Caco-2 (cell line): ENCODE measurements at regions not wholly inside any gene's neighbourhood (a gene's known extent, or its start where the extent isn't known, plus 50 kb on each side); places are given as distances from the start of the nearest gene placed in this dataset.

Experiments
- BruUV-seq: library from RNA; stranded (reverse); fragments of 400-500 nt; replicated peaks from 2 replicates; lab custom pipeline; 2021; lab: Mats Ljungman, UMichigan
- CTCF ChIA-PET: fragments of 300-600 bp; sonication (Branson Sonifier 250); formaldehyde crosslinking; loops from one replicate; lab custom pipeline; 2022; ENCODE audit warnings: antibody characterized with exemption; lab: Charles Lee
- POLR2A ChIA-PET: fragments of 300-600 bp; sonication (Branson Sonifier 250); formaldehyde crosslinking; loops from one replicate; lab custom pipeline; 2022; ENCODE audit warnings: antibody characterized with exemption; lab: Charles Lee
- DNase-seq, 2 experiments: peaks; one replicate each; pipeline versions ENCODE4 v3.0.0 to v3.0.0-alpha.2; 2020 to 2022
- H3K27me3 ChIP-seq: replicated peaks from 2 replicates; pipeline ENCODE4 v1.6.0; 2011; ENCODE audit warnings: low read length; ENCODE audit not compliant: control insufficient read depth, insufficient read depth
- H3K36me3 ChIP-seq: 2 replicates; pipeline ENCODE4 v1.5.1; 2011; ENCODE audit warnings: low read length; ENCODE audit not compliant: control insufficient read depth, insufficient read depth
- H3K4me1 ChIP-seq: fragments of 250-450 bp; sonication (Bioruptor Pico); 2 replicates; pipeline ENCODE4 v1.5.1; 2020; ENCODE audit warnings: mild to moderate bottlenecking
- H3K4me3 ChIP-seq: 2 replicates; pipeline ENCODE4 v1.5.1; 2011; ENCODE audit warnings: low read depth, mild to moderate bottlenecking, control low read depth, low read length
- H3K9me3 ChIP-seq: fragments of 250-450 bp; sonication (Bioruptor Pico); 2 replicates; pipeline ENCODE4 v1.5.1; 2020; ENCODE audit warnings: mild to moderate bottlenecking, moderate library complexity
- H3K27ac Mint-ChIP-seq: one replicate; pipeline ENCODE4 v1.8.0; 2022; ENCODE audit warnings: mixed read lengths; ENCODE audit not compliant: unreplicated experiment
- H3K27me3 Mint-ChIP-seq: one replicate; pipeline ENCODE4 v1.8.0; 2022; ENCODE audit warnings: mixed read lengths; ENCODE audit not compliant: insufficient read depth, unreplicated experiment
- H3K36me3 Mint-ChIP-seq: one replicate; pipeline ENCODE4 v1.8.0; 2022; ENCODE audit warnings: mild to moderate bottlenecking, mixed read lengths; ENCODE audit not compliant: insufficient read depth, unreplicated experiment
- H3K4me1 Mint-ChIP-seq: one replicate; pipeline ENCODE4 v1.8.0; 2022; ENCODE audit warnings: low read depth, mixed read lengths; ENCODE audit not compliant: unreplicated experiment
- H3K4me3 Mint-ChIP-seq: one replicate; pipeline ENCODE4 v1.8.0; 2022; ENCODE audit warnings: mild to moderate bottlenecking, moderate library complexity, mixed read lengths; ENCODE audit not compliant: unreplicated experiment
- H3K9me3 Mint-ChIP-seq: one replicate; pipeline ENCODE4 v1.8.0; 2022; ENCODE audit warnings: mixed read lengths; ENCODE audit not compliant: unreplicated experiment
- CTCF ChIP-seq, 2 experiments: fragments of 200-600 bp in 1 of 2; IDR thresholded peaks; 1 replicate in 1 of 2; 2 replicates in 1 of 2; pipeline versions ENCODE4 v1.5.1 to v1.8.0; 2011 to 2022; ENCODE audit warnings: antibody characterized with exemption in 1 of 2, control low read depth in 1 of 2, inconsistent platforms in 1 of 2, low read depth in 1 of 2, low read length in 1 of 2, mild to moderate bottlenecking in 1 of 2, moderate library complexity in 1 of 2; ENCODE audit not compliant: insufficient read depth in 1 of 2, severe bottlenecking in 1 of 2, unreplicated experiment in 1 of 2
- intact Hi-C: fragments of 100-400 bp; cut with micrococcal nuclease; formaldehyde crosslinking; loops from one replicate; pipeline ENCODE4 v1.10.0; 2022; ENCODE audit not compliant: unreplicated experiment

- Mint-ChIP-seq H3K4me3 (no peak overlapping the region), H3K9me3 (no peaks in the 10 kb centered on the region), H3K4me1 (no peaks in the 10 kb centered on the region), H3K27ac (no peak overlapping the region), H3K36me3 (no peaks in the 10 kb centered on the region), H3K27me3 (peaks cover 15% of the 10 kb centered on the region)
- no peaks in the 10 kb centered on the region for H3K4me1 ChIP-seq
- POLR2A ChIA-PET = no interaction called here
- CTCF ChIA-PET = no interaction called here
- H3K4me3 ChIP-seq = no peak overlapping the region
- intact Hi-C loops = no loop called here
- no peaks in the 10 kb centered on the region for H3K27me3 ChIP-seq
- no peak for TF ChIP-seq CTCF (IDR thresholded peaks at IDR 0.05; ENCODE audit: insufficient read depth in 1 of 2, low read depth in 1 of 2, low read length in 1 of 2, severe bottlenecking in 1 of 2, unreplicated experiment in 1 of 2)
- H3K9me3 ChIP-seq = no peaks in the 10 kb centered on the region
- H3K36me3 ChIP-seq = no peaks in the 10 kb centered on the region
- no TSS peak for BruUV-seq
- no peak for DNase-seq
These were observed 707.5 kb downstream of the DHX35 start for GRCh38 chr20:39669659-39670058.

- no peaks in the 10 kb centered on the region for H3K9me3 Mint-ChIP-seq
- no peaks in the 10 kb centered on the region for H3K27me3 ChIP-seq
- no peaks in the 10 kb centered on the region for H3K4me1 Mint-ChIP-seq
- H3K9me3 ChIP-seq = no peaks in the 10 kb centered on the region
- TF ChIP-seq CTCF (IDR thresholded peaks at IDR 0.05; ENCODE audit: insufficient read depth in 1 of 2, low read depth in 1 of 2, low read length in 1 of 2, severe bottlenecking in 1 of 2, unreplicated experiment in 1 of 2) = no peak
- no peak overlapping the region for H3K4me3 ChIP-seq
- intact Hi-C loops = no loop called here
- H3K27ac Mint-ChIP-seq = no peak overlapping the region
- CTCF ChIA-PET = no interaction called here
- no TSS peak for BruUV-seq
- H3K4me1 ChIP-seq = no peaks in the 10 kb centered on the region
- POLR2A ChIA-PET = no interaction called here
- no peaks in the 10 kb centered on the region for H3K36me3 ChIP-seq
- no peak overlapping the region for H3K4me3 Mint-ChIP-seq
- H3K36me3 Mint-ChIP-seq = no peaks in the 10 kb centered on the region
- no peak for DNase-seq
- peaks cover 15% of the 10 kb centered on the region for H3K27me3 Mint-ChIP-seq
These were observed 705.9 kb downstream of the DHX35 start for GRCh38 chr20:39668038-39668437.

GRCh38 chr20:39661833-39662232 lies 699.7 kb downstream of the DHX35 start:
- Mint-ChIP-seq H3K27ac (no peak overlapping the region), H3K27me3 (peaks cover 5% of the 10 kb centered on the region), H3K36me3 (no peaks in the 10 kb centered on the region), H3K4me1 (no peaks in the 10 kb centered on the region), H3K4me3 (no peak overlapping the region), H3K9me3 (no peaks in the 10 kb centered on the region)
- H3K4me3 ChIP-seq = no peak overlapping the region
- BruUV-seq = no TSS peak
- intact Hi-C loops = no loop called here
- H3K9me3 ChIP-seq = no peaks in the 10 kb centered on the region
- POLR2A ChIA-PET = no interaction called here
- CTCF ChIA-PET = no interaction called here
- H3K36me3 ChIP-seq = no peaks in the 10 kb centered on the region
- no peaks in the 10 kb centered on the region for H3K27me3 ChIP-seq
- H3K4me1 ChIP-seq = no peaks in the 10 kb centered on the region
- DNase-seq = no peak
- no peak for TF ChIP-seq CTCF (IDR thresholded peaks at IDR 0.05; ENCODE audit: insufficient read depth in 1 of 2, low read depth in 1 of 2, low read length in 1 of 2, severe bottlenecking in 1 of 2, unreplicated experiment in 1 of 2)
